Sciatic nerve (tissue), 2 donors: ENCODE measurements at regions not wholly inside any gene's neighbourhood (a gene's known extent, or its start where the extent isn't known, plus 50 kb on each side); places are given as distances from the start of the nearest gene placed in this dataset.
"Not testable (repeated sequence)": the region's sequence is repeated elsewhere in the genome, so short reads cannot be mapped to it uniquely, and the experiment has no call there.

Experiments
- ATAC-seq: fragments of 200-7000 bp; cut with Tn5 transposase; one replicate; pipeline ENCODE4 v1.9.1; 2020; ENCODE audit warnings: mild to moderate bottlenecking, moderate library complexity
- DNase-seq: peaks from one replicate; pipeline ENCODE4 v3.0.0-alpha.2; 2020; ENCODE audit warnings: low spot score
- intact Hi-C: fragments of 100-400 bp; cut with DNase I; formaldehyde crosslinking; loops from one replicate; pipeline ENCODE4 v1.14.2; 2022
- donor health status: DM: no; HTN: no; CAD: no.
- donor health status: DM: no; HTN: no; CAD: no.

DNA sequence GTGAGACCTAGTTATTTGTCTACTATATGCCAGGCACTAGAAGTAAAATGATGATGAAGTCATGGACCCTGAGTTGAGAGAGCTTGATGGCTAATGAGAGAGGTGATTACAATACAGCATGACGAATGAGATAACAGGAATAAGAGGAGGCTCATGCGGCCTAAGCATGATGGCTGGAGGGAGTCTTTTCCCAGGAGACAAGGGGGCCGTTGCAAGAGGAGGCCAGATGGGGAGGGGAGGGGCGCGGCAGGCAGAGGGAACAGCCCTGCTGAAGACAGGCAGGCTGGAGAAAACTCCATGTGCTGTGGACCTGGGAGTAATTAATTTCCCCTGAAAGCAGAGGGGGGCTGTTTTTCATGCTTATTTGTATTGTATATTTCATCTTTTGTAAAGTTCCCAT, 144.7 kb upstream of the RFLNA start:
- intact Hi-C loops, result loop anchor here (1.0 kb wide), 1 partner anchor 45 kb away; no protein-coding TSS in a partner anchor
- no peak for ATAC-seq
- DNase-seq, result no peak

DNA sequence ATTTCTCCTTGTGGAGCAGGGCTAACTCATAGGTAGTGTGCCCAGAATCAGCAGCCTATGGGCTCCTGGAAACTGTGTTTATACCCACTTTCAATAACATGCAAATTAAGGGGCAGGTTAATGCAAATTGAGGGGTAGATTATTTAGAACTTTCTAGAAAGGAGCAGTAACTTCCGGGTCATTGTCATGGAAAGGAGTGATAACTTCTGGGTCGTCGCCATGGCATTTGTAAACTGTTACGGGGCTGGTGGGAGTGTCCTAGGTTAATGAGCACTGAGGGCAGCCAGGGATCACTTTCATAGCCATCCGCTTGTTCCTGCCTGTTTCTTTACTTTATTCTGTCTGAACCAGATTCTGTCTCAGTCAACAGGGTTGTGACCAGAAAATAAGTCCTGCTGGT, 143.3 kb upstream of the RFLNA start:
- no peak for ATAC-seq
- intact Hi-C loops, result no loop called here
- no peak for DNase-seq

DNA sequence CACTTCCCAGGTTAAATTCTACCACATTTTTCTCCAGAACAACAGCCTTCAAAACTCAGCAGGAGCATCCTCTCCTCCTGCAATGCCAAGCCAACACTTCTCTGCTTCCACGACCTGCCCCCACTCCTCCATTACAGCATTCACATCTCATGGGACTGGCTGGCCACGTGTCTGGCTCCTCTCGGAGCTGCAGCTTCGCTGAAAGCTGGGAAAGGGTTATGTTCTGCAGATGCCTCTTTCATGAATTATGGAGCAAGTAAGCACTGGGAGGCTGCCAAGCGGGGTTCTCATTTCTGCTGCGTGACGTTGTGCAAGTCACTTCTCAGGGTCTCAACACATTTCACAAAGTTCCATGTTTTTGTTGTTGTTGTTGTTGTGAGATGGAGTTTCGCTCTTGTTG, 142.2 kb upstream of the RFLNA start:
- DNase-seq (no peak), ATAC-seq (peak; percentile 65)
- intact Hi-C loops, result no loop called here

DNA sequence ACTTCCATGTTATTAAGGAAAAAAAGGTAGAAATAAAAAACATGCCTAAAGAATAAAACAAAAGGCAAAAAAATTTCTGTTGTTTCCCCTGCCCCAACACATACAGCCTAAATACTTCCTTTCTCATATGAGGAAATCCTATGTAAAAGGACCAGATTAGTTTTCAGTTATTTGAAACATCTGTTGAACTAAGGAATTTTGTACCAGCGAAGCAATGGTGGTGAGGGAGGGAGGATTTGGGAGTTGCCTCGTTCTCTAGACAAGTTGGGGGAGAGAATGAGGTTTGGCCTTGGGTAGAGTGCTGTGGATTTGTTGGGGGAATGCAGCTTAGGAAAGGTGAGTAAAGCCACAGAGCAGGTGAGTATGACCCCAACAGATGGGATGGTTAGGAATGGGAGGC, 141.5 kb upstream of the RFLNA start:
- intact Hi-C loops, result no loop called here
- ATAC-seq (no peak), DNase-seq (no peak)

DNA sequence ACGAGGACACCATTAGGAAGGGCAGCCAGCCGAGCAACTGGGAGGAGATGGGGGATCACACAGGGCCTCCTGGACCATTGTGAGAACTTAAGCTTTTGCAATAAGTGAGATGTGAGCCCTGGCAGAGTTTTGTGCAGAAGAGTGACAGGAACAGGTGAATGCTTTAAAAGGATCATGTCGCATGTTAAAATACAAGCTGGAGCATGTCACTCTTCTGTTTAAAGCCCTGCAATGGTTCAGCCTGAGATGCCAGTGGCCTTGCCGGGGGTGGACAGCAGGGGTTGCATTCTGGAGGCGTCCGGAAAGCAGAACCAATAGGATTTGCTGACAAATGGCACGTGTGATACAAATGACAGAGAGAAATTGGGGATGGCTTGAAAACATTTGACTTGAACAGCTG, 137.5 kb upstream of the RFLNA start:
- intact Hi-C loops, result no loop called here
- DNase-seq (no peak), ATAC-seq (no peak)

DNA sequence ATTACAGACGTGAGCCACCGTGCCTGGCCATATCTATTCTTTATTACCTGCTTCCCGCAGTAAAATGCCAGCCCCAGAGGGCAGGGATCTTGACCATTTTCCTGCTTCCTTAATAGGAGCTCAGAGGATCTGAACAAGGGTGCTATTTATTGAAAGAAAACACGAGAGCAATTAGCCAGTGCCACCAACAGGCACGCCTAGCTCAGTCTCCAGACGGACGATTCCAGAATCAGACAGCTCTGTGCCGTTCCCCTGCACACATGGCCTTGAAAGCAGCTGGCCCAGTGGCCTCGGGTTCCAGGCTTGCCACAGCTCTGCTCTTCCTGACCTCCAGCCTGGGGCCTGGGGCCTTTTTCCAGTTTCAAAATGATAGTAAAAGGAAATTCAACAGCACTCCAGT, 135.2 kb upstream of the RFLNA start:
- ATAC-seq, result peak; percentile 60
- no peak for DNase-seq
- intact Hi-C loops, result loop anchor here (10.0 kb wide), 1 partner anchor 95 kb away; no protein-coding TSS in a partner anchor

DNA sequence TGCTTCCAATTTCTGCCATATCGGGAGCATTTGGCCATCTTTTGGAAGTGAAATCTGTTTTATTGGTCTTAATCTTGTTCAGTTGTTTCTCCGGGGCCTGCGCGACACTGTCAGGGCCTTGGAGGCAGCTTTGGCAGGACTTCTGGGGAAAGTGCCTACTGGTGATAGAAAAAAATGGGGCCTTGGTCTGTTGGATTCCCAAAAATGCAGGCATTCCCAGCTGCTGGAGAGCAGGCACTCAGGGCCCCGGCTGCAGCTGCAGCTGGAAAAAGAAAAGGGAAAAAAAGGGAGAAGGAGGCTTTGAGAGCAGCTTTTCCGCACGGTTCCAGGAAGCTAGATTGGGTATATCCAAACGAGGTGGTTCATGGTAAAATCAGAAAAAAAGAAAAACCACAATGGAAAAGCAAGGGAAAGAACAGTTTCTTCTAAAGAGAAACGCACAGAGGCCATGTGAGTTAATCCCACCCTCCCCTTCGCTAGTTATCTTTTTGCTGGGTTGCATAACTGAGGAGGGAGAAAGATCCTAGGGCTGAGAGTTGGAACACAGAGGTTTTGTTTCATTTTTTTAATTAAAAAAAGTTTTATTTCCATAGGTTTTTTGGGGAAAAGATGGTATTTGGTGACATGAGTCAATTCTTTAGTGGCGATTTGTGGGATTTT, 134.7 kb upstream of the RFLNA start:
- intact Hi-C loops, result loop anchor here (10.0 kb wide), 1 partner anchor 95 kb away; no protein-coding TSS in a partner anchor
- ATAC-seq (peak; percentile 61), DNase-seq (no peak)

DNA sequence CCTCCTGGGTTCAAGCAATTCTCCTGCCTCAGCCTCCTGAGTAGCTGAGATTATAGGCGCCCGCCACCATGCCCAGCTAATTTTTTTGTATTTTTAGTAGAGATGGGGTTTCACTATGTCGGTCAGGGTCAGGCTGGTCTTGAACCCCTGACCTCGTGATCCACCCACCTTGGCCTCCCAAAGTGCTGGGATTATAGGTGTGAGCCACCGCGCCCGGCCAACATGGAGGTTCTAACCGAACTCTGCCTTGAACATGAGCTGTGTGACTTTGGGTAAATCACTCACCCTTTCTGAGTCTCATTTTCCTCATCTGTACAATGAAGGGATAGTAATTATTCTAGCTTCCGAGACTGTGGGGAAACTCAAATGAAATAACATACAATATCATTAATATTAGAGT, 133.5 kb upstream of the RFLNA start:
- not testable (repeated sequence) for ATAC-seq, DNase-seq
- intact Hi-C loops, result loop anchor here (10.0 kb wide), 1 partner anchor 97 kb away; no protein-coding TSS in a partner anchor

DNA sequence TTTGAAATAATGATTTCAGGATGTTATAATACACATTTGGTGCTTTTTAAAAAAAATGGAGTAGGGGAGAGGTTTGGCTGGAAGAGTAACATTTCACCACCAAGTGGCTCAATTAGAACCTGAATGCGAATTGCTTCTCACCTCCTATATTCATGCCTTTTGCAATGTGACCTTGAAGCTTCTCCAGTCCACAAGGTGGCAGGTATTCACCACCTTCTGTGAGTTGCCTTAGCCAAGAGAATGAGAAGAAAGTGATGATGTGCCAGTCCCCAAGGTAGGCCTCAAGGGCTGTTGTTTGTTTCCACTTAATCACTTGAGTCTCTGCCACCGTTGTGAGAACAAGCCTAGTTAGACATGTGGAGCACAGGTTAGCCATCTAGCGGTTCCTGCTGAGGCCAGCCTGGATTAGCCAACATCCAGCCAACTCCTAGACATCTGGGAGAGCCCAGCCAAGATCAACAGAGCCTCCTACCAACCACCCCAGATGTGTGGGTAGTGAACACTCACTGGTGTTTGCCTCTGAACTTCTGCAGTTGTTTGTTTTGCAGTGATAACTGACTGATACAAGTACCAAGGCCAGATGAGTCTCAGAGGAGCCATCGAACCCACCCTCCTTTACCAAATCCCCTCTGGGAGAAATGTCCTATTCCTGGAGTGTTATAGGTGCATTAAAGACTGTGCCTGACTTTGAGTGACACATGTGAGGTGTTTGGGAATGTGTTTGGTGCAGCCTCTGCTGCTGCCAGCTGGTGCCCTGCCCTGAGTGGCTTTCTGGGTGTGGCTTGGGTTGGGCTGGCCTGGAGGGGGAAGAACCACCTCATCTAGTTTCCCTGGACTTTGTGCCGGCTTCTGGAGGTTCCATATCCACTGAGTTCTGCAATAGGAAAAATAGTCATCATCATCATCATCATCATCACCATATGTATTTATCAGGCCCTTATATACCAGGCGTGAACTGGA, 132.5 kb upstream of the RFLNA start:
- DNase-seq (no peak), ATAC-seq (no peak)
- intact Hi-C loops, result loop anchor here (10.0 kb wide), 1 partner anchor 98 kb away; no protein-coding TSS in a partner anchor

DNA sequence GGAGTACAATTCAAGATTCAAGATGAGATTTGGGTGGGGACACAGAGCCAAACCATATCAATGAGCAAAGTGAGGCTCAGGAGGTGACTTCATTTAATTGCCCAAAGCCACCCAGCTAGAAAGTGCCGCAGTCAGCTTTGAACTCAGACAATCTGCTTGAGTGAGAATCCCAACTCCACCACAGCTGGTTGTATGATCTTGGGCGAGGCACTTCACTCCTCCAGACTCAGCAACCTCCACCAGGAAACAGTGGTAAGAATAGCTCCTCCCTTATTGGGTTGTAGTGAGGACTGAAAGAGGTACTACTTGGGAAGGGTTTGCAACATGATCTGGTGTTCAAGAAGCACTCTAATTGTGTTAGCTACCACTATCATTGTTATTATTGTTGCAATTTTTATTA, 129.2 kb upstream of the RFLNA start:
- DNase-seq (no peak), ATAC-seq (no peak)
- intact Hi-C loops, result loop anchor here (10.0 kb wide), 1 partner anchor 101 kb away; no protein-coding TSS in a partner anchor

DNA sequence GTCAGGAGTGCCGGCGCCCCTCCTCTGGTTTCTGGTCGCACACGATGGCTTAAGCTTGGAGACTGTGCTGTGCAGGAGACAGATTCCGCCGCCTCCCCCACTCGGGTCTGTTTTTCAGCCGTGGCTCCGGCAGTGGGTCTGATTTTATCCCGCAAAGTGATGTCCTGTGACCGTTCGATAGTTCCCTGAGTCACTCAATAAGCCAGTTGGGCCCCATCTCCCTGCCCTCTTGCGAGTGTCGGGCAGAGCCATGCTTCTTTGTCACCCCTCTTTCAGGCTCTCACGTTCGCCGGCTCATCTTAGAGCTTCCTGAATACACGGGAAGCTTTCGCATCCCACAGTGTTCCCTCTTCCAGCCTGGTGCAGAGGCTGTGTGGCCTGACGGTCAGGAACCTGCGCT, 127.8 kb upstream of the RFLNA start:
- no peak for DNase-seq
- intact Hi-C loops, result loop anchor here (10.0 kb wide), 1 partner anchor 102 kb away; no protein-coding TSS in a partner anchor
- no peak for ATAC-seq

DNA sequence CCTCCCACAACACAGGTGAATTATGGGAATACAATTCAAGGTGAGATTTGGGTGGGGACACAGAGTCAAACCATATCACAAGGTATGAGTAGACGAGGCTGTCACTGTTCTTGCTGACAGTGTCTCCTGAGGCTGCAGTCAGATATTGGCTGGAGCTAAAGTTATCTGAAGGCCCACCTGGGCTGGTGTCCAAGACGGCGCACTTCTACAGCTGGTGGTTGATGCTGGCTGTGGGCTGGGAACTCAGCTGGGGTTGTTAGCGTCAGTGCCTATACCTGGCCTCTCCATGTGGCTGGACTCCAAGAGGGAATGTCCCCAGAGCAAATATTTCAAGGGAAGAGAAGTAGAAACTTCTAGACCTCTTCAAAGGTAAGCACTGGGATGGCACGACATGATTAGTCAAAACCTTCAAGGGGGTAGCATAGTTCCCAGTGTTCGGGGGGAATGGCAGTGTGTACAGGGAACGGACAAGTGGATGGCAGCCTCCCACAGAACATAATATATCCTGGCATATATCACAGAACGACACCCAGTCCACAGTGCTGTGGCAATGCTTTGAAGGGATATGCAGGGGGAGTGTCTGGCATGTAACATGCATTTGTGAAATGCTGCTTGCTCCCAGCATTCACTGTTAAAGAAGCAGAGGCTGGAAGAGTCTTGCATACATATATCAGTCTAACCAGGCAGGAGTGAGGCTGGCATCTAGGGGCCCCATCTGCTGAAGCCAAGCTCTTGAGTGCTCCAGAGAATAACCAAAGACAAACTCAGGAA, 126.7 kb upstream of the RFLNA start:
- no peak for ATAC-seq
- DNase-seq, result no peak
- intact Hi-C loops, result loop anchor here (10.0 kb wide), 1 partner anchor 103 kb away; no protein-coding TSS in a partner anchor

DNA sequence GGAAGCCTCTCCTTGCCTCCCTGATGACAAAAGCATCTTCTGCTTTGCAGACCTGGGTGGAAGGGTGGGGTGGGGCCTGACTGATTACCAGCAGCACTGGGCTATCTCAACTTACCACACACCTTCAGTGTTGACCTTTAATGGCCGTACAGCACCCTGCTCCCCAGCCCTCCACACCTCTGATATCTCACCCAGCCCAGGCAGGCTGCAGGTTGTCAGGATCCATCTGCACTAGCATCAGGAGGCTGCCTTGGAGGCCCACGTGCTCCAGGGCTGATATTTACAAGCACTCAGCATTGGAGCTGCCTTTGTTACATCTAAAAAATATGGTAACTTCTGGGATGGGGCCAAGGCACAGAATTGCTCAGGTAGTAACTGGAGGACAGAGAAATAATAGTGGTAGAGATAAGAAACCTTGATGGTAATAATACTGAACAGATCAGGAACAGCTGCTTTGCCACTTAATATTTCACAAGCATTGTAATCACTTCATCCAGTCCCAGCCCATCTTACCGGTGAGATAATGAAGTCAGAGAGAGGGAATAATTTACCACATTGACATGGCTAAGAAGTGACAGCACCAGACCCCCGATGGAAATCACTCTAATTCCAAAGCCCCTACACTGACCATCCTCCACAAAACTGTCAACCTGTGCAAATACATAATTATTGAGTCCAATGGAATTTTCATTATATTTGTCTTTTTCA, 125.2 kb upstream of the RFLNA start:
- no peak for ATAC-seq
- DNase-seq, result no peak
- intact Hi-C loops, result loop anchor here (10.0 kb wide), 1 partner anchor 105 kb away; no protein-coding TSS in a partner anchor

DNA sequence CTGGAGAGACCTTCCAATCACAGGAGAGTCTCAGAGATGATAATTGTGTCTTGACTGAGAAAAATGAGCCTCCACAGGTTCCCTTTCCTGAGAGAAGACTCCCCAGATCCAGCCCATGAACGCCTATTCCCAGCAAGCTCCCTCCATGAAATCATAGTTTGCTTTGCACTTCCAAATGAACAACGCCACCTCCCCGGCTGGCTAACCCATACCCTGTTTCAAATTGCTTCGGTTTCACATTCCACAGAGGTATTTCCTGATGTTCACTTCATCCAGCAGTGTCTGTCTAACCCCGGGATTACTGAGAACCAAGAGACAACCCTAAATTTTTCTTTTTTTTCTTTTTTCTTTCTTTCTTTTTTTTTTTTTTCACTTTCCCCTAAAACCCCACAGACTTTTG, 124.1 kb upstream of the RFLNA start:
- ATAC-seq (no peak), DNase-seq (no peak)
- intact Hi-C loops, result no loop called here

DNA sequence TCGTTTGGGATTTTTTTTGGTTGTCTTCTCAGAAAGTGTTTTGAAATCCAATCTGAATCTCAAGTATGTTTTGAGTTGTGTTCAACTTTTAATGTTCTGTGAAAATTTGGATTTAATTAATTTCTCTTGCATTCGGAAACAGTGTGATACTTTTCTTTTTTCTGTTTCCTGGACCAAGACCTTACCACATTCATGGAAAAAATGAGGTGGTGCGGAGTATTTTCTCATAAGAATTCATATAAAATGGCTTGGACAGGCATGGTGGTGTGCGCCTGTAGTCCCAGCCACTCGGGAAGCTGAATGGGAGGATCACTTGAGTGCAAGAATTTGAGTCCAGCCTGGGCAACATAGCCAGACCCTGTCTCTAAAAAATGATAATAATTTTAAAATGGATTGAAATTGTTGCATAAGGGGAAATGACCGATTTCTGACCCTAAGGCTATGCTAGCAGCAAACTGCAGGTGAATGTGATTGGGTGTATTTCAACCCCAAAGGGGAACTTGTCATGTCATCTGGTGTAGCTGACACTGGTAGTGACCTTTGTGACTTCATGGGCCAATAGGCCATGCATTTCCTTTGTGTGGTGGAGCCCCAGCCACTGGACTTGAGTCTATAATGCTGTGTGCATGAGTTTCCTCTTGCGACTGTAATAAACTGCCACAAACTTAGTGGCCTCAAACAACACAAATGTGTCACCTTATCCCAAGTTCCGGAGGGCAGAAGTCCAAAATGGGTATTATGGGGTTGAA, 123.5 kb upstream of the RFLNA start:
- DNase-seq (no peak), ATAC-seq (no peak)
- intact Hi-C loops, result no loop called here

DNA sequence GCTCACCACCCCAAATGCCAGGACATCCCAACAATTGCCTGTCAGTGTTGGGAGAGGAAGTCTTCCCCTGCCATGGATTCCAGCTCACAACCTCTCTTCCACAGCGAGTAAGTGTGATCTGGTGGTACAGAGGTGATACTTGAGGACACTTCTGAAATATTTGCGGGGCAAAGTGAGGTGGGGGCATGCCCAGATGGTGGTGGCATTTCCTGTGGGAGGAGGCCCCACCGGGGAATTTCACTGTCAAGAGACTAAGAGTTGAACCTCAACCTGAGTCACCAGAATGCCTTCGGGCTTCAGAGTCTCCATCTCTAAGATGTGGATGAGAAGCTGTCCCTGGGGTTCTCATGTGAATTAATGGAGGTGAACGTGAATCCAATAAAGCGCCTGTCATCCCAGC, 122.3 kb upstream of the RFLNA start:
- intact Hi-C loops, result no loop called here
- DNase-seq, result no peak
- ATAC-seq, result no peak

DNA sequence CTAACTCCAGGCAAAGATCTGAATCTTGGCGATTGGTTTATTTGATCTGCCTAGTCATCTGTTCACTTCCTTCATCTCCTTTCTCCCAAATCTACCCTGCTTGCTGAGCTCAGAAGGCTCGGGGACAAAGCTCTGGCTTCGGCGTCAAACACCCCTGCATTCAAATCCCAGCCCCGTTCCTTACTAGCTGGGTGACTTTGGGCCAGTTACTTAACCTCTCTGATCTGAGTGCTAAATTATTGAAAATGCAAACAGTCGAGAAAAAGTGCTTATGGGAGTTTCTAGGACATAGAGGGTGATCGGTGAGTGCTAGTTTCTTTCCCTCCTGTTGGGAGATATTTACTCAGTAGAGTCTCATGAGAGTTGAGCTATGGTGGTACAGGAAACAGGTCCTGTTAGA, 121.2 kb upstream of the RFLNA start:
- intact Hi-C loops, result no loop called here
- no peak for DNase-seq

More for the DNA sequence above, 121.2 kb upstream of the RFLNA start:
- no peak for ATAC-seq
